CD4-positive, alpha-beta T cell treated with Interleukin-12 subunit alpha and Interleukin-12 subunit beta, for 1 hour (primary cell): ENCODE measurements at regions not wholly inside any gene's neighbourhood (a gene's known extent, or its start where the extent isn't known, plus 50 kb on each side); places are given as distances from the start of the nearest gene placed in this dataset.
"Not testable (repeated sequence)": the region's sequence is repeated elsewhere in the genome, so short reads cannot be mapped to it uniquely, and the experiment has no call there.

ENCODE experiments used
- DNase-seq: peaks from one replicate; pipeline ENCODE4 v3.0.0-alpha.2; 2020

DNA sequence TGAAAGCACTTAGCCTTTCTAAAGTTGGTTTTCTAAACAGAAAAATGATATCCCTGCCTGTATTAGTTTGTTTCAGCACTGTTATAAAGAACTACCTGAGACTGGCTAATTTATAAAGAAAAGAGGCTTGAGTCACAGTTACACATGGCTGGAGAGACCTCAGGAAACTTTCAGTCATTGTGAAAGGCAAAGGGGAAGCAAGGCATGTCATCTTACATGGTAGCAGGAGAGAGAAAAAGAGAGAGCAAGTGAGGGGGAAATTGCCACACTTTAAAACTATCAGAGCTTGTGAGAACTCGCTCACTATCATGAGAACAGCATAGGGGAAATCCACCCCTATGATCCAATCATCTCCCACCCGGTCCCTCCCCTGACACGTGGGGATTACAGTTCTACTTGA lies 64.9 kb downstream of the FAM170A start:
- no peak for DNase-seq

- DNase-seq: no peak
Measured at GRCh38 chr5:119706049-119706448, 76.7 kb downstream of the FAM170A start.

DNA sequence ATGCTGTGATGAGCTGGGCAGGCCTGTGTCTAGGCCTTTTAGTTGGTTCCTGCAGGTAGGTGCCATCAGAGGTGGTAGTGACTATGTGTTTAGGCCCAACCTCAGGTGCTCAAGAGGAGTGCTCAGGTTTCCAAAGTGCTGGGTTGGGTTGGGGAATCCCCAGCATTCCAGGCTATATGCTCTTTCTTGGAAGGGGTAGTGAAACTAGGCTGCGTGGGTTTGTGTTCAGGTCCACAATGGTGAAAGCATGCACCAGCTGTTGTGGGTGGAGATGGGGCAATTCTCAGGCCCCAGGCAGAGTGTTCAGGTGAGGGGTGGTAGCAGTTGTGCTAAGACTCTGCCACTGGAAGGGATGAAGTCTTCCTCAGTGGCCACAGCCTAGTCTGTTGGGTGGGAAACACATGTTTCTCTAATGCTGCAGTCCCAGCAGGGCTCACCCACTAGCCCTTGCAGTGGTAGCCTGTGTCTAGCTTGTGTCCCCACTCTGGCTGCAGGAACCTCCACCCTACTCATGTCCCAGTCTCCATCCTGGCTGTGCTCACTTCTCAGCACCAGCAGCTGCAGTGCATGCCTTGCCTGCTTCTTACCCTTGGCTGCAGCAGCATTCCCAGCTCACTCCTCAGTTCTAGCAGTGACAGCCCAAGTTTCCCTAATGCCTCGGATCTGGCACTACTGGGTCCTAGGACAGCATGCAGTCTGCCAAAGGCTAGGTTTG lies 78.9 kb downstream of the FAM170A start:
- DNase-seq: no peak

DNA sequence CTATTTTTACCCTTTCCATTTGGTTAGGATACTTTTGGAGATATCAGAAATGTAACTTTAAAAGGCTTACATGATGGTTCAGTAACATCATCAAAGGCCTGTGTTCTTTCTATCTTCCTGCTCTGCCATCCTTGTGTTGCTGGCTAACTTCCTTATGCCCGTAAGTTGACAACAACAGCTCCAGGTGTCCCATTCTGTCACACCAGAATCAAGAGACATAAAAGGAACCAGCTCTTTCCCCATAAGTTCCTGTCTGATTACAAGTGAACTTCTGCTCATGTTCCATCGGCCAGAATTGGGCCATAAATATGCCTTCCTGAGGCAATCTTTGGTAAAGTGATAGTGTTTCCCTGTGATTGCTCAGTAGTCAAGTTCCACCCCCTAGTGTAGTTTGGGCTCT lies 92.4 kb downstream of the FAM170A start:
- DNase-seq: no peak

DNA sequence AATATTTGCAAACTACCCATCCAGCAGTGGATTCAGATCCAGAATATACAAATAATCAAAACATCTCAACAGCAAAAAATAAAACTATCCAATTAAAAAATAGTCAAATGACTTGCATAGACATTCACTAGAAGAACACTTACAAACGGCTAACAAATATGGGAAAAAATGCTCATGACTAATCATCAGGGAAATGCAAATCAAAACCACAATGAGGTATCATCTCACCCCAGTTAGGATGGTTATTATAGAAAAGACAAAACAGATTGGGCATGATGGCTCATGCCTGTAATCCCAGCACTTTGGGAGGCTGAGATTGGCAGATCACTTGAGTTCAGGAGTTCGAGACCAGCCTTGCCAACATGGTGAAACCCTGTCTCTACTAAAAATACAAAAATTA lies 95.9 kb downstream of the FAM170A start:
- DNase-seq: not testable (repeated sequence)

GRCh38 chr5:119726544-119726943 lies 97.2 kb downstream of the FAM170A start:
- DNase-seq: no peak

- no peak for DNase-seq
Measured at GRCh38 chr5:119740225-119740624, 110.9 kb downstream of the FAM170A start.

DNA sequence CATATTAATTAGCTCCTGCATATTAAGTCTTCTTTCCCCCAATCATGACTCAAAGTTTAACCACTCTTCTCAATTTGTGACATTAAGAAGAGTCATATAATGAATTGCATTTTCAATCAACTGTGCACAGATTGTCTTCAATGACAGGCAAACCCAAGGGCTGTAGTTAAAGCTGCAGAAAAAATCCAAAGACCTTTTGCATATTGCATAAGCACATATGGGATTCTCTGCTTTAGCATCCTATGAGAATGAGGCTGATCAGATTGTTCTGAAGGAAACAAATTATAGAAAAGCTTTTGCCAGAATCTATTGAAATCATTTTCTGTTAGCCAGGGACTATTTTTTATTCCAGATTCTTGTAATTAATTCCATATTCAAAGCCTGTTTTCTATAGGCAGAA lies 112.3 kb downstream of the FAM170A start:
- DNase-seq: no peak

- no peak for DNase-seq
Measured at GRCh38 chr5:119742311-119742710, 113.0 kb downstream of the FAM170A start.

DNA sequence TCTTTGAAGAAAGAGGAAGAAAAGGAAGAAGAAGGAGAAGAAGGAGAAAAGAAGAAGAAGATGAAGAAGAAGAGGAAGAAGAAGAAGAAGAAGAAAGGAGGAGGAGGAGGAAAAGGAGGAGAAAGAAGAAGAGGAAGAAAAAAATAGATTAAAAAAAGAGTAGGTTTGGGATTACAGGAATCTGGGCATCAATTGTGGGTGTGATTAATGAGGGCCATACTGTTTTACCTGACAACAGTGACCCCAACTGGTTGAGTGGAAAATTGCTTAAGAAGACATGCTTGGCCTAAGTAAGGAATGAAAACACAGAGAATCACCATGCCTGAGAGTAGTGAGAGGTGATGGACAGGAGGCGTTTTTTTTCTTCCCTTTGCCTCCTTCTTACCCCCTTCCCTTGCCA lies 114.6 kb downstream of the FAM170A start:
- DNase-seq: peak; percentile 24

- DNase-seq: no peak
Measured at GRCh38 chr5:119745976-119746375, 116.6 kb downstream of the FAM170A start.

DNA sequence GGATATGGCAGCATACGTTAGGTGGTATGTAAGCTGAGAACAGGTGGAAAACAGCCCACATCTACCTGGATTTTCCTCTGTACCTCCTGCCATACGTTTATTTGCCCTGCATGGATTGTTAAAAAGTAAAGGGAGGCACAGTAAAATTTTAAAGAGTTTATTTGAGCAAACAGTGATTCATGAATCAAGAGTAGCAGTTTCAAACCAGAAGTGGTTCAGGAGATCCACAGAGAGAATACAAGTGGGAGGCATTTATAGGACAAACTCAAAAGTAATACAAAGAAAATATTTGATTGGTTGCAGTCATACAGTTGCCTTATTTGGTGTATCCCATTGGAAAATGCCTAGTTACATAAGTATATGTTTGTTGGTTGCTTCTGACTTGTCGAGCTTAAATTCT lies 117.6 kb downstream of the FAM170A start:
- DNase-seq: no peak

- no peak for DNase-seq
Measured at GRCh38 chr5:119750887-119751733, 121.8 kb downstream of the FAM170A start.

GRCh38 chr5:119751734-119752094 lies 122.4 kb downstream of the FAM170A start:
- no peak for DNase-seq

GRCh38 chr5:119752921-119753886 lies 123.8 kb downstream of the FAM170A start:
- DNase-seq: no peak

- not testable (repeated sequence) for DNase-seq
Measured at GRCh38 chr5:119754825-119755224, 125.5 kb downstream of the FAM170A start.

DNA sequence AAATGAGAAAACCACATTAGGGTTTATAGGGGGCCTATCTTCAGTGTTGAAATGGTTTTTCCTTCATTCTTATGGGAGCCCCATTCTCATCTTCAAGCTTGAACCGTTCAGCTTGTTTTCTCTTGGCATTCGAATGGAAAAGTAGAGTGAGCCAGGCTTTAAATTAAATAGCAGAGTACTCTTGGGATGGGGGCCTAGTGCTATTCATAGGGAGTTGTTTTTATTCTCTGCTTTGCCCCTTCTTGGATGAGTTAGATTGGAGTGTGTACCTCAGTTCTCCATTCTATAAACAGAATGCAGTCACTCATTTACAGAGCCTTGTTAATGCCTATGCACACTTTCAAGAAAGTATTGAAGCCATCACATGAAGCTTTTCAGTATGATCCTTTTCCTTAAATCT lies 127.9 kb downstream of the FAM170A start:
- no peak for DNase-seq

DNA sequence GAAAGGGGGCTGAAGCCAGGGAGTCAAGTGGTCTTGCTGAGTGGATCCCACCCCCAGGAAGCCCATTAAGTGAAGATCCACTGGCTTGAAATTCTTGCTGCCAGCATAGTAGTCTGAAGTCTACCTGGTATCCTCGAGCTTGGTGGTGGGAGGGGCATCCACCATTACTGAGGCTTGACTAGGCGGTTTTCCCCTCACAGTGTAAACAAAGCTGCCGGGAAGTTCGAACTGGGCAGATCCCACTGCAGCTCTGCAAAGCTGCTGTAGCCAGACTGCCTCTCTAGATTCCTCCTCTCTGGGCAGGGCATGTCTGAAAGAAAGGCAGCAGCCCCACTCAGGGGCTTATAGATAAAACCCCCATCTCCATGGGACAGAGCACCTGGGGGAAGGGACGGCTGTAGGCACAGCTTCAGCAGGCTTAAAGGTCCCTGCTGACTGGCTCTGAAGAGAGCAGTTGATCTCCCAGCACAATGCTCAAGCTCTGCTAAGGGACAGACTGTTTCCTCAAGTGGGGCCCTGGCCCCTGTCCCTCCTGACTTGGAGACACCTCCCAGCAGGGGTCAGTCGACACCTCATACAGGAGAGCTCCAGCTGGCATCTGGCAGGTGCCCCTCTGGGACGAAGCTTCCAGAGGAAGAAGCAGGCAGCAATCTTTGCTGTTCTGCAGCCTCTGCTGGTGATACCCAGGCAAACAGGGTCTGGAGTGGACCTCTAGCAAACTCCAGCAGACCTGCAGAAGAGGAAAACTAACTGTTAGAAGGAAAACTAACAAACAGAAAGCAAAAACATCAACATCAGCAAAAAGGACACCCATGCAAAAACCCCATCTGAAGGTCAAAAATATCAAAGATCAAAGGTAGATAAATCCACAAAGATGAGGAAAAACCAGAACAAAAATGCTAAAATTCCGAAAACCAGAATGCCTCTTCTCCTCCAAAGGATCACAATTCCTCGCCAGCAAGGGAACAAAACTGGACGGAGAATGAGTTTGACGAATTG lies 140.6 kb downstream of the FAM170A start:
- DNase-seq: not testable (repeated sequence)

GRCh38 chr5:119780145-119780544 lies 150.8 kb downstream of the FAM170A start:
- not testable (repeated sequence) for DNase-seq

- no peak for DNase-seq
Measured at GRCh38 chr5:119785057-119785456, 155.7 kb downstream of the FAM170A start.

DNA sequence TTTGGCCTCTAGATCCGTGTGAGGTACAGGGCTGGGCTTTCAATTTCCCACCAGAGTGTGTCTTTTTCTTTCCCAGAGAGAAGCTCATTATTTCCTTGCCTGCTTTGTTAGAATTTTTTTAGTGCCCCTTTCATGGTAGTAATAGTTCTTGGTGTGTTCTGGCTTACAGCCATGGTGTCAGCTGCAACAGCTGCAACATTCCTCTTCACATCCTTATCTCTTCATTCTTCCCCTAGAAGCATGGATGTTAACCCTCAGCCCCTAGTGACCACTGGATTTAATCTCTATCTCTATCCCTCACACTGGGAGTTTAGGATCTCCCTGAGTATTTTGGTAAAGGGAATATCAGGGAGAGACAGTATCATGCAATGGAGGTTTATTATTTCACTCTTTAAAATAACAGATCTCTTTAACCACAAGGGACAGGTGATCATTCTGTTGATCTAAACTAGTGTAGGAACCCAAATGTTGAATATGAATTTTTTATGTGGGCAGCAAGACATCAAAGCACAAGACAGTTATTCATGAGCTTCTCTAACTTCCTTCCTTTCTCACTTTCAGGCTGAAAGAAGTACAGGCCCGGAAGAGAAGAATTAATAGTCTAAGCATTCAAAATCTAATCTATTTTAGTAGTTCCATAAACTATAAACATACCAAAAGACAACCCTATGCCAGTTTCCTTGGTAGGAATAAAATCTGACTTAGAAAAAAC lies 160.2 kb downstream of the FAM170A start:
- DNase-seq: no peak
